WI38 (cell line): ENCODE measurements at regions not wholly inside any gene's neighbourhood (a gene's known extent, or its start where the extent isn't known, plus 50 kb on each side); places are given as distances from the start of the nearest gene placed in this dataset.

Experiments used
- H3K4me3 ChIP-seq: 2 replicates; pipeline ENCODE4 v1.5.1; 2011; ENCODE audit warnings: low read depth, mild to moderate bottlenecking, control low read depth, low read length
- TF ChIP-seq, protein P1 (sequence below): IDR thresholded peaks from 2 replicates; pipeline ENCODE4 v1.5.1; 2012; ENCODE audit warnings: low read depth, mild to moderate bottlenecking, control low read depth, low read length

DNA sequence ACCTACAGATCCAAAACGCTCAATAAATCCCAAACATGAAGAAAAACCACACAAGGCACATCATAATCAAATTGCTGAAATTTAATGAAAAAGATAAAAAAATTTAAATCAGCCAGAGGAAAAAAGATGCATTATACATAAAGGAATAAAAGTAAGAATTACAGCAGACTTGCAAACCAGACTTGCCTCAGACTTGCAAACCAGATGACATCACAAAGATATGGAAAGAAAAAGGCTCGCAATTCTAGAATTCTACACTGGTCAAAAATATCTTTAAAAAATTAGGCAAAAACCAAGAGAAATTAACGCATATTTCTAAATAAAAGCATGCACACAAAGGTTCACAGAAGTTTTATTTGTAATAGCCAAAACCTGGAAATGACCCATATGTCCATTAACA lies 188.0 kb upstream of the NAMPT start:
- TF ChIP-seq, protein P1, sequence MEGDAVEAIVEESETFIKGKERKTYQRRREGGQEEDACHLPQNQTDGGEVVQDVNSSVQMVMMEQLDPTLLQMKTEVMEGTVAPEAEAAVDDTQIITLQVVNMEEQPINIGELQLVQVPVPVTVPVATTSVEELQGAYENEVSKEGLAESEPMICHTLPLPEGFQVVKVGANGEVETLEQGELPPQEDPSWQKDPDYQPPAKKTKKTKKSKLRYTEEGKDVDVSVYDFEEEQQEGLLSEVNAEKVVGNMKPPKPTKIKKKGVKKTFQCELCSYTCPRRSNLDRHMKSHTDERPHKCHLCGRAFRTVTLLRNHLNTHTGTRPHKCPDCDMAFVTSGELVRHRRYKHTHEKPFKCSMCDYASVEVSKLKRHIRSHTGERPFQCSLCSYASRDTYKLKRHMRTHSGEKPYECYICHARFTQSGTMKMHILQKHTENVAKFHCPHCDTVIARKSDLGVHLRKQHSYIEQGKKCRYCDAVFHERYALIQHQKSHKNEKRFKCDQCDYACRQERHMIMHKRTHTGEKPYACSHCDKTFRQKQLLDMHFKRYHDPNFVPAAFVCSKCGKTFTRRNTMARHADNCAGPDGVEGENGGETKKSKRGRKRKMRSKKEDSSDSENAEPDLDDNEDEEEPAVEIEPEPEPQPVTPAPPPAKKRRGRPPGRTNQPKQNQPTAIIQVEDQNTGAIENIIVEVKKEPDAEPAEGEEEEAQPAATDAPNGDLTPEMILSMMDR: no peak
- H3K4me3 ChIP-seq: no peak overlapping the region

DNA sequence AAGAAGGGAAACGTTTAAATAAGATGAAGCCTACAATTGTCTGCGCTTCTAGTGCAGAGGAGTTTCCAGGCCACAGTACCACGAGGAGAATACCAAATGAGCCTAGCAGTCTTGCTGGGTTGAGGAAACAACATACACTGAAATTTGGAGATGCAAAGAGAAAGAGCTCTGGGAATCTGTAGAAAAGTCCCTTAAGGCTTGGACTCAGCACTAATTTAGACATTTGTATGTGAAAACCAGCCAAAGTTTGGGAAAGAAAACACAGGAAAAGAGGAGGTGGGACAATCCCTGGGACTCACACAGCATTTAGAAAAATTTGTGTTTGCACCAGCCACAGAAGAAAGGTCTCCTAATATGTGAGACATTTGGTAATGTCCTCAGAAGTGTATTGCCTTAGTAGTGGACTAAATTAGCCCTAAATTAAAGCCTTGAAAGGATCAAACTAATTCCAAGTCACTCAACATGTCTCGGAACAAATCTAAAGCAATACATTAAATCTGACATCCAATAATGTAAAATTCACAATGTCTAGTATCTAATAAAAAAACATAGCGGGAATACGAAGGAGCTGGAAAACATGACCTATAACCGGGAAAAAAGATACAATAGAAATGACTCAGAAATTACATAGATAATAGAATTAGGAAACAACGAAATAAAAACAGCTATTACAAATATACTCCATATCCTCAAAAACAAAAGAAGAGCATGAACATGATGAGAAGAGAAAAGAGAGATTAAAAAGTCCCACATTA lies 187.1 kb upstream of the NAMPT start:
- H3K4me3 ChIP-seq: no peak overlapping the region
- TF ChIP-seq, protein P1: no peak

DNA sequence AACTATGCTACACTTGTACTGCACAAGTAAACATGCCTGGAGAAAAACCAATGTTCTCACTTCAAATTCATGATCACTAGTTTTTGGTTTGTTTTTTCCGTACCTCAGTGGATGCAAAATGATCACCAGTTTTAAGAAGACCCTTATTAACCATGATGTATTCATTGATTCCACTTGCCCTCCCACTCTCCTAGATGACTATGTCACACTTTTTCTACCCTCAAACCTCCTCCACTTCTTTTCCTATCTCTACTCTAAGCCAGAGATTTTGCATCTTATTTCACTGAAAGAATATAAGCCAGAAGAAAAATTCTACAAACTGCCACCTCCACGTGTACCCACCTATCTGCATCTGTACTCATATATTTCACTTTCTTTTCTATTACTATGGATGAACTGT lies 186.2 kb upstream of the NAMPT start:
- H3K4me3 ChIP-seq: no peak overlapping the region
- TF ChIP-seq, protein P1: no peak

DNA sequence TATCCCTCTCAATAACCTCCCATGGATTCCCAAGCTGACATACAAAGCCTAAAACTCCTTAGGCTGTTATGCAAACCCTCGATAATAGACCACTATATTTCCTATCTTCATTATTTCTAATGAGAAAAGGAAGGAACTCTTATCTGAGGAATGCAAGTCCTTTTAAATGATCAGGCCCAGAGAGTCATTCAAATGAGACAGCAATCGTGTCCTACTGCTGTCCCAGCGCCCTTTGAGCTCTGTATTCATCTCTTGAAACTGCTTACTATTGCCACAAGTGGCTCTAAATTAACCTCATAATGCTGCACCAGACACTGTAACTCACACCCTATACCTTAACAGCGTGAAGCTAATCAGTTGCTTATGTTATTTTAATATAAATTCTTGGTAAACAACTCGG lies 182.1 kb upstream of the NAMPT start:
- TF ChIP-seq, protein P1: no peak
- no peak overlapping the region for H3K4me3 ChIP-seq

DNA sequence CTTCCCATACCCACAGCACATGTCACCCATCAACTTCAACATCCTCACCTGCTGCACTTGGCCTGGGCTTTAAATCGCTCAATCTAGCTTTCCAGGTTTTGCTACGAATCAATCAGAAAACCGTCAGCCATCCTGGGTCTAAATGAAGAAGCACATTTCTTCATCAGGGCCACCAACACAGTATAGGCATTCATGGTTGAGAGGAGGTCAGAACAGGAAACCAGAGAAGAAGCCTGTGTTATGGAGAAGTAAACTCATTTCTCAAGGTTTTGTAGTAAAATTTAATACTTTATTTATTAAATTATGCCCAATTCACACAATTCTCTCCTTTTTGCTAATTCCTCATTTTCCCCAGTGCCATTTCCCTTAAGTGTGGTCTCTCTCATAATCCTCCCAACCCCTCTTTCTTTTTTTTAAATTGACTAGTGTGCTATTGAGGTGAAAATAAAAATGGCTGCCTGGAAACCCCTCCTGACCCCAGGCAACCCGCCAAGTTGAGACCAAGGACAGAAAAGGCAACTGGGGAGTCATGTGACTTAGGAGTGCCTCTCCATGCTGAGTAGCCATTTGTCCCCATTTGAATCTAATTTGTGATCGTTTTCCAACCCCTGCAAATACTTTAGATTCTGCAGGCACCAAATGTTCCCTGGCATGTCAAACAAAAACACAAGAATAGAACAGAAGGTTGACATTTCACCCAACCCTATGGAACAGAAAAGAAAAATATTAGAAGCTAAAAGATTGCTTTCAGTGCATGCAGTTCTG lies 181.1 kb upstream of the NAMPT start:
- no peak overlapping the region for H3K4me3 ChIP-seq
- TF ChIP-seq, protein P1: no peak

DNA sequence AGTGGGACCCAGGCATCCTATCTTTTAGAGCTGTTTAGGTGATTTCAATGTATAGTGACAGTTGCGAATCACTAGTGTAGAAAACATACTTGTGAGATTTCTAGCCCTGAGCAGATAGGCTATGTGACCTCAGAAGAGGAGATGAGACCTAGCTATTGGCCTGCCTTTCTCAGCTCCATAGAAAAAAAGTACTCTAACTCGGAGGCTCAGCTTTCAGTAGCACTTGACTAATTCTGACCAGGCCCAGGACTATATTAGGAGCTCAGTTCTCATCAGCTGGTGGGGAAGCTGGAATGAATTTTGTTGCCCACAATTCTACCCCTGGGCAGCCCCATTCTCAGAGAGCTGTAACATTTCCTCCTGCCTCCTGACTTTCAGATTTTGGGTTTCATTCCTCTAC lies 179.9 kb upstream of the NAMPT start:
- H3K4me3 ChIP-seq: no peak overlapping the region
- TF ChIP-seq, protein P1: no peak
